ENCODE measurements at regions not wholly inside any gene's neighbourhood (a gene's known extent, or its start where the extent isn't known, plus 50 kb on each side); places are given as distances from the start of the nearest gene placed in this dataset.
"Not testable (repeated sequence)": the region's sequence is repeated elsewhere in the genome, so short reads cannot be mapped to it uniquely, and the experiment has no call there.

DNA sequence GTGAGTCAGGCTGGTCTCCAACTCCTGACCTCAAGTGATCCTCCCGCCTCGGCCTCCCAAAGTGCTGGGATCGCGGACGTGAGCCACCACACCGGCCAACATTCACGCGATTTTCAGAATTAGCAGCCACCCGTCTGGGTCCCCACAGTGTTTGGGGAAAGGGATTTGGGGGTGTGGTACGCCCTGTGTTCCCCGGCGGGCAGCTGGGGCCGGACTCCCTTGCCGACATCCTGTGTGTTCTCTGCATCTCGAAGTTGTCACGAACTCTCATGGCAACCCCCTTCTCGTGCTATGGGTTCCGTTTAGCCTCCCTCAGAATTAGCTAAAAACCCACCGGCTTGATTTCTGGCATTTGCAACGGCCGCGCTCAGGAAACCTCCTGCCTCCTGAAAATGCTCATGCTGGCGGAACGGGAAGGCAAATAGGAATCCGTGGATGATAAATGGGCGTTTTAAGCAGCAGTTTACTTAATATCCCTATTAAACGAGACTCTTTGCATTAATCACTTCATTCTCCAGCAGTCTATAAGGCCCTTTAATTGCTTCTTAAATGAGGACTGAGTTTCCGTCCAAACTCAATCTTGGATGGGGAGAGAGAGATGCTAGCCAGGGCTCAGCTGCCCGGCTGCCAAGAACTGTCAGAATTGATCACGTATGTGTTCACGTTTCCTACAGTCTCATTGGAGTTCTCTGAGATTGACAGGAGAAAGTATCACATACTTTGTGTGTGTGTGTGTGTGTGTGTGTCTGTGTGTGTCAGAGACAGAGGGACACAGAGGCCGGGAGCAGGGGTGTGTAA lies 78.9 kb upstream of the PPP2R3B start:
- DNase-seq = no peak

GRCh38 chrX:466836-467235 lies 80.1 kb upstream of the PPP2R3B start:
- H3K4me1 ChIP-seq, H3K27me3 ChIP-seq, H3K36me3 ChIP-seq, H3K9me3 ChIP-seq, H3K27ac ChIP-seq, H3K4me3 ChIP-seq, DNase-seq: not testable (repeated sequence)

More for the DNA sequence above, 78.9 kb upstream of the PPP2R3B start:
- TF ChIP-seq, protein P1, sequence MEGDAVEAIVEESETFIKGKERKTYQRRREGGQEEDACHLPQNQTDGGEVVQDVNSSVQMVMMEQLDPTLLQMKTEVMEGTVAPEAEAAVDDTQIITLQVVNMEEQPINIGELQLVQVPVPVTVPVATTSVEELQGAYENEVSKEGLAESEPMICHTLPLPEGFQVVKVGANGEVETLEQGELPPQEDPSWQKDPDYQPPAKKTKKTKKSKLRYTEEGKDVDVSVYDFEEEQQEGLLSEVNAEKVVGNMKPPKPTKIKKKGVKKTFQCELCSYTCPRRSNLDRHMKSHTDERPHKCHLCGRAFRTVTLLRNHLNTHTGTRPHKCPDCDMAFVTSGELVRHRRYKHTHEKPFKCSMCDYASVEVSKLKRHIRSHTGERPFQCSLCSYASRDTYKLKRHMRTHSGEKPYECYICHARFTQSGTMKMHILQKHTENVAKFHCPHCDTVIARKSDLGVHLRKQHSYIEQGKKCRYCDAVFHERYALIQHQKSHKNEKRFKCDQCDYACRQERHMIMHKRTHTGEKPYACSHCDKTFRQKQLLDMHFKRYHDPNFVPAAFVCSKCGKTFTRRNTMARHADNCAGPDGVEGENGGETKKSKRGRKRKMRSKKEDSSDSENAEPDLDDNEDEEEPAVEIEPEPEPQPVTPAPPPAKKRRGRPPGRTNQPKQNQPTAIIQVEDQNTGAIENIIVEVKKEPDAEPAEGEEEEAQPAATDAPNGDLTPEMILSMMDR (IDR thresholded peaks at IDR 0.05) = no peak
- TF ChIP-seq POLR2A (IDR thresholded peaks at IDR 0.05) = no peak
- Histone ChIP-seq H3K36me3 (no peaks in the 10 kb centered on the region), H3K27me3 (no peaks in the 10 kb centered on the region), H3K27ac (no peak overlapping the region), H3K4me3 (no peak overlapping the region), H3K9me3 (no peaks in the 10 kb centered on the region), H3K4me1 (no peaks in the 10 kb centered on the region)

- H3K27ac ChIP-seq, H3K36me3 ChIP-seq, H3K4me1 ChIP-seq, H3K9me3 ChIP-seq, H3K4me3 ChIP-seq, DNase-seq, H3K27me3 ChIP-seq: not testable (repeated sequence)
Measured at GRCh38 chrX:467686-468085, 81.0 kb upstream of the PPP2R3B start.

DNA sequence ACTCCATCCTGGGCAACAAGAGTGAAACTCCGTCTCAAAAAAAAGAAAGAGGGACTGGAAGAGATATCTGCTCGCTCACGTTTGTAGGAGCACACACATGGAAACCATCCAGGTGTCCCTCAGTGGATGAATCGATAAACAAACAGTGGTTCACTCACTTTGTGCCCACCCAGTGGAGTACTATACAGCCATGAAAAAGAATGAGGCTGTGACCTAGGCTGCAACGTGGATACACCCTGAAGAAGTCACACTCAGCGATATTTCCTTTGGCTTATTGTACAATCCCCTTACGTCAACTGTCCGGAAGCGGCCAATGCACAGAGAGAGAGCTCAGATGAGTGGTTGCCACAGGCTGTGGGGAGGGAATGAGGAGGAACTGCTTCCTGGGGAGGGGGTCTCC lies 82.3 kb upstream of the PPP2R3B start:
- H3K9me3 ChIP-seq = no peaks in the 10 kb centered on the region
- H3K4me3 ChIP-seq = no peak overlapping the region
- no peaks in the 10 kb centered on the region for H3K36me3 ChIP-seq
- DNase-seq = no peak
- TF ChIP-seq POLR2A (IDR thresholded peaks at IDR 0.05) = no peak
- TF ChIP-seq, protein P1 (IDR thresholded peaks at IDR 0.05) = no peak
- no peak overlapping the region for H3K27ac ChIP-seq
- no peaks in the 10 kb centered on the region for H3K4me1 ChIP-seq
- H3K27me3 ChIP-seq = no peaks in the 10 kb centered on the region

GRCh38 chrX:470686-471085 lies 84.0 kb upstream of the PPP2R3B start:
- Histone ChIP-seq H3K27ac (no peak overlapping the region), H3K27me3 (no peaks in the 10 kb centered on the region), H3K36me3 (no peaks in the 10 kb centered on the region), H3K4me1 (no peaks in the 10 kb centered on the region), H3K9me3 (no peaks in the 10 kb centered on the region), H3K4me3 (no peak overlapping the region)
- TF ChIP-seq, protein P1 (IDR thresholded peaks at IDR 0.05) = no peak
- no peak for TF ChIP-seq POLR2A (IDR thresholded peaks at IDR 0.05)
- DNase-seq = no peak

GRCh38 chrX:471281-471680 lies 84.6 kb upstream of the PPP2R3B start:
- TF ChIP-seq, protein P1 (IDR thresholded peaks at IDR 0.05) = no peak
- TF ChIP-seq POLR2A (IDR thresholded peaks at IDR 0.05) = no peak
- Histone ChIP-seq H3K36me3 (no peaks in the 10 kb centered on the region), H3K9me3 (no peaks in the 10 kb centered on the region), H3K27me3 (no peaks in the 10 kb centered on the region), H3K4me1 (no peaks in the 10 kb centered on the region), H3K27ac (no peak overlapping the region), H3K4me3 (no peak overlapping the region)
- no peak for DNase-seq

GRCh38 chrX:472275-472674 lies 85.6 kb upstream of the PPP2R3B start:
- H3K4me1 ChIP-seq, H3K36me3 ChIP-seq, H3K27ac ChIP-seq, DNase-seq, H3K4me3 ChIP-seq, H3K27me3 ChIP-seq, H3K9me3 ChIP-seq: not testable (repeated sequence)

All from Peyer's patch (tissue), 4 donors.